WERI-Rb-1 (cell line): ENCODE measurements at regions not wholly inside any gene's neighbourhood (a gene's known extent, or its start where the extent isn't known, plus 50 kb on each side); places are given as distances from the start of the nearest gene placed in this dataset.

Source experiments
- DNase-seq: peaks from one replicate; pipeline ENCODE4 v3.0.0-alpha.2; 2020
- H3K27ac ChIP-seq: fragments of 250-450 bp; sonication (Bioruptor Pico); 2 replicates; pipeline ENCODE4 v1.5.1; 2020; ENCODE audit warnings: mild to moderate bottlenecking, moderate library complexity
- H3K27me3 ChIP-seq: fragments of 250-450 bp; sonication (Bioruptor Pico); 2 replicates; pipeline ENCODE4 v1.5.1; 2021; ENCODE audit warnings: mild to moderate bottlenecking, low read depth, moderate library complexity; ENCODE audit not compliant: insufficient read depth, severe bottlenecking
- H3K36me3 ChIP-seq: fragments of 250-450 bp; sonication (Bioruptor Pico); 2 replicates; pipeline ENCODE4 v1.5.1; 2020; ENCODE audit warnings: mild to moderate bottlenecking, moderate library complexity
- H3K4me3 ChIP-seq: 2 replicates; pipeline ENCODE4 v1.5.1; 2011; ENCODE audit warnings: low read depth, mild to moderate bottlenecking, control low read depth, low read length
- H3K9me3 ChIP-seq: fragments of 250-450 bp; sonication (Bioruptor Pico); 2 replicates; pipeline ENCODE4 v1.5.1; 2021; ENCODE audit warnings: mild to moderate bottlenecking, moderate library complexity; ENCODE audit not compliant: severe bottlenecking
- TF ChIP-seq, protein P1 (sequence below): IDR thresholded peaks from 2 replicates; pipeline ENCODE4 v1.5.1; 2011; ENCODE audit warnings: low read depth, mild to moderate bottlenecking, control low read depth, inconsistent platforms, low read length

- DNase-seq: no peak
- Histone ChIP-seq H3K9me3 (no peaks in the 10 kb centered on the region), H3K4me3 (no peak overlapping the region), H3K27me3 (no peaks in the 10 kb centered on the region), H3K36me3 (no peaks in the 10 kb centered on the region), H3K27ac (no peak overlapping the region)
- TF ChIP-seq, protein P1, sequence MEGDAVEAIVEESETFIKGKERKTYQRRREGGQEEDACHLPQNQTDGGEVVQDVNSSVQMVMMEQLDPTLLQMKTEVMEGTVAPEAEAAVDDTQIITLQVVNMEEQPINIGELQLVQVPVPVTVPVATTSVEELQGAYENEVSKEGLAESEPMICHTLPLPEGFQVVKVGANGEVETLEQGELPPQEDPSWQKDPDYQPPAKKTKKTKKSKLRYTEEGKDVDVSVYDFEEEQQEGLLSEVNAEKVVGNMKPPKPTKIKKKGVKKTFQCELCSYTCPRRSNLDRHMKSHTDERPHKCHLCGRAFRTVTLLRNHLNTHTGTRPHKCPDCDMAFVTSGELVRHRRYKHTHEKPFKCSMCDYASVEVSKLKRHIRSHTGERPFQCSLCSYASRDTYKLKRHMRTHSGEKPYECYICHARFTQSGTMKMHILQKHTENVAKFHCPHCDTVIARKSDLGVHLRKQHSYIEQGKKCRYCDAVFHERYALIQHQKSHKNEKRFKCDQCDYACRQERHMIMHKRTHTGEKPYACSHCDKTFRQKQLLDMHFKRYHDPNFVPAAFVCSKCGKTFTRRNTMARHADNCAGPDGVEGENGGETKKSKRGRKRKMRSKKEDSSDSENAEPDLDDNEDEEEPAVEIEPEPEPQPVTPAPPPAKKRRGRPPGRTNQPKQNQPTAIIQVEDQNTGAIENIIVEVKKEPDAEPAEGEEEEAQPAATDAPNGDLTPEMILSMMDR: no peak
Measured at GRCh38 chr5:103851091-103851490, 288.5 kb upstream of the NUDT12 start.

DNA sequence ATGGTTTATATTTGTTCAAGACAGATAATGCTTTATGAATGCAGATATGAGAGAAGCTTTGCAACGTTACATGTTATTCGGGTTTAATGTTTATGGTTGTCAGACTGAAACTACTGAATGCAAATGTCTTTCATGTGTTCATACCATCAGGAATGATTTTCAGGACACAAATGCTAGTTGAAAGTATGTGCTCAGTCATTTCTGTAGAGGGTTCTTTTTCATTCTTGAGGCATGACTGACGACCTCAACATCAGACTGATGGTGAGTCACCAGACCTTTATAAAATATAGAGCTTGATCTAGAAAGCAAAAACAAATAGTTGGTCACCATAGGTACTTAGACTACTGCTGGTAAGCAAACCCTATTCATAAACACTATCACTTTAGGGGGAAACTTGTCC lies 287.3 kb upstream of the NUDT12 start:
- Histone ChIP-seq H3K9me3 (no peaks in the 10 kb centered on the region), H3K4me3 (no peak overlapping the region), H3K27me3 (no peaks in the 10 kb centered on the region), H3K36me3 (no peaks in the 10 kb centered on the region), H3K27ac (no peak overlapping the region)
- TF ChIP-seq, protein P1: no peak
- no peak for DNase-seq

- no peaks in the 10 kb centered on the region for H3K27me3 ChIP-seq
- TF ChIP-seq, protein P1: no peak
- DNase-seq: no peak
- H3K9me3 ChIP-seq: no peaks in the 10 kb centered on the region
- no peak overlapping the region for H3K4me3 ChIP-seq
- no peaks in the 10 kb centered on the region for H3K36me3 ChIP-seq
- no peak overlapping the region for H3K27ac ChIP-seq
Measured at GRCh38 chr5:103847060-103847459, 284.5 kb upstream of the NUDT12 start.

DNA sequence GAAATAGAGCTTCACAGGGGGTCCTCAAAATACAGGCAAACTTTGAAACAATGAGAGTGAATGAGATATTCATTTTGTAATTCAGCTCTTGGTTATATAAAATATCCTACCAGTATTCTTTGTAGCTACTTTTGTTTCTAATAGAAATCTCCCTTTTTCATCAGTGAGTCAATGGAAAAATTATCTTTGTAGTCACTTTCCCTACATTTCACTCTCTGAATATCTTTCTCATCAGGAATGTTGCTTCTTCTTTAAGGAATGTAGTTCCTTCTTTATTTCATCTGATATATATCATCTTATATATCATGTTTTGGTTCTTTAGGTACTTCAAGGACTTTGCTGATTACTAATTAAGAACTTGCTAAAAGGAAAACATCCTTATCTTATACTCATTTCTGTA lies 280.3 kb upstream of the NUDT12 start:
- no peaks in the 10 kb centered on the region for H3K27me3 ChIP-seq
- TF ChIP-seq, protein P1: no peak
- H3K36me3 ChIP-seq: no peaks in the 10 kb centered on the region
- H3K9me3 ChIP-seq: no peaks in the 10 kb centered on the region
- DNase-seq: no peak
- H3K27ac ChIP-seq: no peak overlapping the region
- H3K4me3 ChIP-seq: no peak overlapping the region

DNA sequence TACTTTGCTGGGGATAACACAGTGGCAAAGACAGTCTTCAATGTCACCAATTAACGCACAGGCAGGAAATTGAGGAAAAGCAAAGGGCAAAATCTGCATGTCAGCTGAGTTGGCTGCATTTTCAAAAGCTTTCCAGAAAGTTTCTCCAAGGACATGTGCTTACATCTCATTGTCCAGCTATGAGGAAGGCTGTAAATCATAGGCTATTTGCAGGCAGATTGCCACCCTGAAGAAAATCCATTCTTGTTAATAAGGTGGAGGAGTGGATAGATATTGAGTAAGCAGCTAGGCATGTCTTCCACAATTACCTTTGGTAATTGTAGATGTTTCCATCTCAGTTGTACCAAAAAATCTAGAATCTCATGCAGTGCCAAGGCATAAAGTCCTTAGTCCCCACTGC lies 278.0 kb upstream of the NUDT12 start:
- no peaks in the 10 kb centered on the region for H3K27me3 ChIP-seq
- H3K36me3 ChIP-seq: no peaks in the 10 kb centered on the region
- no peaks in the 10 kb centered on the region for H3K9me3 ChIP-seq
- no peak for DNase-seq
- TF ChIP-seq, protein P1: no peak
- H3K27ac ChIP-seq: no peak overlapping the region
- no peak overlapping the region for H3K4me3 ChIP-seq

DNA sequence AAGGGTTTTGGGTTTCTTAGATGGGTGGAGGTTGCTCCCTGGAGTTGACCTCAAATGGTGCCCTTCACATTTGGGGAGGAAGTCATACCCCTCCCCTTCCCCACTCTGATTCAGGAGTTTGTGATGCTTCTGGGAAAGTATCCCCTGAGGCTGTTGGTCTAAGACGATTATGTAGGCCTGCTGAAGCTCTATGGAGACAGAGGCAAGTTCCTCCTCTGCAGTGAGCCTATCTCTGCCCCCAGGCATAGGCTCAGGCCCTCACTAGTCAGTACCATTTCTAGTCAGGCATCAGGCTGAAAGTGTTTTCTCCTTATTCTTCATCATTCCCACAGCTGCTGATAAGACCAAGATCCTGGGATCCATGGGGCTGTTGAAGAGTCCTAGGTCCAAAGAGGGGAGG lies 271.6 kb upstream of the NUDT12 start:
- no peak for DNase-seq
- no peak overlapping the region for H3K4me3 ChIP-seq

More for the DNA sequence above, 271.6 kb upstream of the NUDT12 start:
- Histone ChIP-seq H3K9me3 (no peaks in the 10 kb centered on the region), H3K27me3 (no peaks in the 10 kb centered on the region), H3K36me3 (no peaks in the 10 kb centered on the region), H3K27ac (no peak overlapping the region)
- TF ChIP-seq, protein P1: no peak
